ENCODE measurements at regions not wholly inside any gene's neighbourhood (a gene's known extent, or its start where the extent isn't known, plus 50 kb on each side); places are given as distances from the start of the nearest gene placed in this dataset.

GRCh38 chr3:107992976-107993684, 97.7 kb downstream of the CD47 start:
- no peak for DNase-seq

DNA sequence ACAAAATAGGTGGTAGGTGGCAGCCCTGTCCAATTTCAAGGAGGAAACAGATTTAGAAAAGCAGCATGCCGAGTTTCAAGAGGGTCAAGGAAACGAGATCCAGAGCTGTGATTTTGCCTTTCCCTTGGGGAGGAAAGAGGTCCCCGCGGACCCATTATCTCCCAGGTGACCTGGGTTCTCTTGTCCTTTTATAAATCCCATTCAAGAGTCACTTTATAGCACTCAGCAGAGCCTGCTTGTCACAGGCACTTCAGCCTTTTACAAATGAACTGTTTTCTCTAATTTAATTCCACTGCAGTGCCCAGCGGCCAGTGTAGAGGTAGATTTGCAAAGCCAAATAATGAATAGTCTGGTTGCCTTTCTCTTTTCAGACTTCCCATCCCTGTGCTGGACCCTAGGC, 99.9 kb downstream of the CD47 start:
- no peak for DNase-seq

- DNase-seq = no peak
Measured at GRCh38 chr3:107990433-107990832, 100.4 kb downstream of the CD47 start.

DNA sequence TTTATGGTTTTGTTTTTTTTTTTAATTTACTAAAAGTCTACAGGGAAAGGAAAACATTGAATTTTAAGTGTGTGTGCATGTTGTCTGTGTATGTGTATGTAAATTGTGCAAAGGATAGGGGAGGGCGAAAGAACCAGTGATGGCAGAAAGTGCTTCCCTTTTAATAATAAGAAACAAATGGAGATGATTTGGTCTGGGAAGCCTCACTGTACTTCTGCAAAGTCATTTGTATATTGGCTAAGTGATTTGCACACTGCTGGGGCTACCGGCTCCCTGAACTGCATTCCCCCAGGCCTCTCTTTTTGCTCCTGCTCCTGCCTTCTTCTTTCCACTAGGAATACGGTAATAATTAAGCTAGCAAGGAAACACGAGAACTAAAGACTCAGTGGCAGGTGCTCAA, 101.2 kb downstream of the CD47 start:
- no peak for DNase-seq

DNA sequence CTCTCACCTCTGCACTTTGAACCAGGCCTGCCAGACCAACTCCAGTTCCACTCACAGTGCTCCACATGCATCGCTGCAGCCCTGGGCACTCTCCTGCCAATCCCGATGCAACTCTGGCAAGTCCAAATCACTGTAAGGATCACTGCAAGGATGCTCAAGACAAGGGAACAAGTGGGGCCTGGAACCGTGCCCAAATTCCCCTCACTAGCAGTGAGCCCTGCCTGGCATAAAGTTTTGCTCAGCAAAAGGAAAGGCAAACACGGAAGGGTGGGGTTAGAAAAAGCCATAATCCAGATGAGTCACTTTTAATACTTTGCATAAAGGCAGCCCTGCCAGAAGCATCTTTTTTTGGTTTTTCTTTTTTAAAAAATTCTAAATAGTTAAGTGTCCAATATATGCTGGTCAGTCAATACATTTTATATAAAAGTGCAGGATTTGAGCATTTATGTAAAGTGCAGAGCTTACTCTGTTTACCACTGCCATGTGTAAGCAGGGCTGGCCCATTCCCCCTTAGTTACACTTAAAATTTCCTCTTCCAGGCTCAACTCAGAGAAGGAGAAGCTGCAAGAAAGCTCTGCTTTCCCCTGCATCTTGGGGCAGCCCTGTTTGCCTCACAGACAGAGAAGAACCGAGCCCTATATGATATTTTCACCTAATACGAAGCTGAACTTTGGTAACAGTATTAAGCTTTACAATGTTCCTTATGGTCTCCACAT, 102.2 kb downstream of the CD47 start:
- peak in 1 of 5 donors; percentile 26 for DNase-seq

DNA sequence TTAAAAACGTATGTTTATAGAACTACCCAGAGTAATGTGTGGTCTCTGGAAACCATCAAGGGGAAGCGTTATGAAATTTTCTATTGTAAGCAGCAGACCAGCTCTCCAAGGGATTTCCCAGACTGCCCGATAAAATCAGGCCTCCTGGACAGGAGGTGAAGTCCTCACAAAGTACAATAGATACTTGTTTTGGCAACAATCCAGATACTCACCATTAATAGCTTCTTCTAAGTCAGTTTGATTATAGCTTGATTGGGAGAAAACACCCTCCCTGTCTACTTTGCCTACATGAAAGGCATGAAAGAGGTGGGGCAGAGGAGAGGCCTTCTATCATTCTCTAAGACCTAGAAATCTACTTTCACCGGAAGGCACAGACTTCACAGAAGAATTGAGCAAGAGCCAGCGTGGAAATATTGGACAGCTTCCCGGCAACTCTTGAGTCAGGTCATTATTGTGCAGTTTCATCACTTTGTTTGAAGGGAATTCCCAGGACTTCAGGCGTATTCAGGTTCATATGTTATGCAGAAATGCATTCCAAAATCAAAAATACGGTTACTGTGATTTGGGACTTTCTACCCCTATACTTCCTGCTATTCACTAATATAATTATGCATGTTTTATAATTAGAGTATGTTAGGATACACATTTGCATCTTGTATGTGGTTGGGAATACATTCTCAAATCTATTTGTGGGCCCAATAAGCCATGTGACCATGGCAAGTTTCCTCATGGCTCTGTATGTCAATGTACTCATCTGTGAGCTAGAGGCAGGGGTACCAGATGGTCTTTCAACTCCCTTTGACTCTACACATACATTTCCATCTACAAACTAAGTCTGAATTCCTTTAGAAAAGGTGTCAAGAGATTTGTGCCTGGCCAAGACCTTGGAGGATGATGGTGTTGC, 103.5 kb downstream of the CD47 start:
- no peak for DNase-seq

DNA sequence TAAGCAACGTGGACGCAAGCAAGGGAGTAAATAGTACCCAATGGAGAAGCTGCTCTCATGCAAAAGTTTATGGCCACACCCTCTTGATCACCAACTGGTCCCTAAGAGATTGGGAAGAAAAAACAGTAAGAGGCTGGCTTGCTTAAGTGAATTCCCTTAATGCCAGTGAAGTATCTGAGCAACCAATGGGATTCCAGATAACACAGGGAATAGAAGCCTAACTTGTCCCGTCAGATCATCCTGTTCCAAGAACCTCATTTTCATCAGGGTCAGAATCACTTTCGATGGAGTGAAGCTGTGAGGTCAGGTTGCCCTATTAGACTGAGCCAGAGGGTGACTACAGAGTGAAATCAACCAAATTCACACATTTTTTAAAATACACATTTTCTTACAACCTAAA, 104.3 kb downstream of the CD47 start:
- DNase-seq = no peak

DNA sequence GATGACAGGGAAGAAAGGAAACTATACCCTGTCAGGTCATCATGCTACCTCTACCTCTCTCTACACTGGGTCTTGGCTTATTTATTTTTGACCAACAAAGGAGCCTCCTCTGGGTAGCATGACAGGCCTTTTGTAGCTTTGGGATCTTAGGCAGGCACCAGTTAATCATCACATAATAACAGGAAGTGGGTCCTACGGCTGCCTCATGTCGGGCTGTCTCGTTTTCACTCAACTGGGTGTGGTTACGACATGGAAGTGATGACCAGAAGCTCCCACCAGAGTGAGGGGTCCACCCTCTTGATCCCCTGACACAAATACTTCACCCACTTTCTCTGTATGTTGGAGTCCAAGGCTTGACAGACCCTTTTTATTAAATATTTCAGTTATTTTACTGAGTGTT, 105.3 kb downstream of the CD47 start:
- DNase-seq = peak in 1 of 5 donors; percentile 74

GRCh38 chr3:107983247-107983646, 107.6 kb downstream of the CD47 start:
- DNase-seq = no peak

GRCh38 chr3:107982165-107982564, 108.7 kb downstream of the CD47 start:
- DNase-seq = no peak

DNA sequence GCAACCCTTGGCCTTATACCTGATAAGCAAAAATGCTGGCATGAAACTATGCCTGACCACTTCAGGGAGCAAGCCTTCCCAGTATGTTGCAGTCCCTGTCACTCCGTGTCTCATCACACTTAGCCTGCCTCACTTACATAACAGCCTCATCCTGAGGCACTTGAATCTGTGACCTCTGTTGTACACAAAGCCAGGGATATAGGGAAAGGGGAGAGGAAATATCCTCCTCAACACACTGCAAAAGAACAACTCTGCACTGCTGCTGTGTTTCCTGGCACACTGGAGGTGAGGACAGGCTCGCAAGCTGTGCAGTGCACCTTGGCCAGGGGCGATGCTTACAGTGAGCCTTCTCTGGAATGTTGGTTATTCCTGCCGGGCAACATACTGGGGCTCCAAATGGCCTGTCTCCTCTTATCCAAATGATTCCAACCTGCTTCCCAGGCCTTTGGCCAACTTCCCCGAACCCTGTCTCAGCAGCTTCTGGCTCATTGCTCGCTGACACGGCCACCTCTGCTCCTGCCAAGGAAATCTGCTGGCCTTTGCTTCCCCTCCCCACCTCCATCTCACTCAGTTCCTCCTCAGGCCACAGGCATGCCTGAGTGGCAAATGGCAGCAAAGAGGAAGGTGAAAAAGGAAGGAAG, 109.2 kb downstream of the CD47 start:
- DNase-seq = no peak

DNA sequence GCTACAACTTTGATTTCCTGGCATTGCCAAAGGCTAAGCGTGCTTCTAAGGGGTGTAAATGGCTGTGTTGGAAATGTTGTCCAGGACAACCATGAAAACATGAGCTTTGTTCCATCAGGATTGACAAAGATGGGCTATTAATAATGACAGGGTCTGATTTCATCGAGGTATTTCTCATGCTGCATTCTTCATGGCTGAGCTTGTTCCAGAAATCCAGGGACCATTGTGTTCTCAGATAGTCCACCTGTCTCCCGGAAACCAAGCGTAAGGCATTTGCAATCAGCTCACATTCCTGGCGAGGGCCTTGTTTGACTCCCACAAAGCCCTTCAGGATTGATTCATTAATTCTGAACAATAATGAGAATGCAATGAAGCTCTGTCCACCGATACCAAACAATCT, 111.3 kb downstream of the CD47 start:
- DNase-seq = no peak

GRCh38 chr3:107978131-107979055, 112.4 kb downstream of the CD47 start:
- DNase-seq = peak in 1 of 5 donors; percentile 19

- no peak for DNase-seq
Measured at GRCh38 chr3:107977221-107978130, 113.4 kb downstream of the CD47 start.

DNA sequence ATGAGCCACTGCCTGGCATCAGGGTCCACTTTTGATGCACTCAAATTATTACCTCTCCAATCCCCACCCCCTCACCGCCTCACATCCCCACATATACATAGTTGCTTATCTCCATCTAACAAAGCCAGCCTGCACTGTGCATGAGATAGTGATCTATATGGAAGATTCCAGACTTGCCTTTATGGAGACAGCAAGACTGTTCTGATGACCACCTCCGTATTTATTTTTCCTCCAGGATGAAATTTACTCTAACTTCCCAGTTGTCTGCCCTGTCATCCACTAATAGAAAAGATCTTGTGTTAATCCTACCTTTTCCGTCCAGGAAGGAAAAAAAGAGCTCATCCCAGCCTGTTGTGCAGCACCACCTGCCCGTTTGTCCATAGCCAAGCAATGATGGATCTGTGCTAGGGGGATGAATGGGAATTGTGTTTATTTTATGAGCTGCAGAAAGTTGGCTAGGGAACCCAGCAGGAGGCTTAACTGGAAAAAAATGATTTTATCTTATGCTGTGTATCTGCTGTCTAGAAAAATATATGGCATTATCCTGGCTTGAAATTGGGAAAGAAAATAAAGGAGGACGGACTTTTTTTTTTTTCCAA, 114.5 kb downstream of the CD47 start:
- no peak for DNase-seq

DNA sequence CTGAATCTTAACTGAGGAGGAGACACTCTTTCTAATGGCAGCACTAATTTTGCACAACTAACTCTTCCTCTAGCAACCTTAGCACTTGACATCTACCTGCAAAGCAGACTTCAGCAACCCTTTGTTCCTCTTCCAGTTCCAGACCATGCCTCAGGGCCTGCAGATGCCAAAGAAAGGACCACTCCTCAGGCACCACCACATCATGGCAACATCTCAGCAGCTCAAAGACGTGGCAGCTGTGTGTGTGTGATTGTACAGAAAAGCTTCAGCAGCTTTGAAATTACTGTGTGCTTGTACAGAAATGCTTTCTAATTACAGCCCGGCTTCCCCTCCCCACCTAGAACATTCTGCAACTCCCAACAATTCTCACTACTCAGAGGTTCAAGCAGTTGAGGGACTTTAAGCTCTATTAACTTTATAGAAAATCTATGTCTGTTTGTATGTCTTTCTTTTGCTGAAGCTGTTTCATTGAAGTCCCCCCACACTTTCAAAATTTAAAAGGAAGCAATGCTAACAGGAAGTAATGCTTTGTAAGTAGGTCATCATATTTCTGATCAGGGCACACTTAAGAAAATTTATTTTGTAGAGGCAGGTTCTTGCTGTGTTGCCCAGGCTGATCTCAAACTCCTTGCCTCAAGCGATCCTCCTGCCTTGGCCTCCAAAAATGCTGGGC, 115.2 kb downstream of the CD47 start:
- DNase-seq = no peak

- no peak for DNase-seq
Measured at GRCh38 chr3:107973961-107974360, 116.9 kb downstream of the CD47 start.

- no peak for DNase-seq
Measured at GRCh38 chr3:107973152-107973551, 117.7 kb downstream of the CD47 start.

DNA sequence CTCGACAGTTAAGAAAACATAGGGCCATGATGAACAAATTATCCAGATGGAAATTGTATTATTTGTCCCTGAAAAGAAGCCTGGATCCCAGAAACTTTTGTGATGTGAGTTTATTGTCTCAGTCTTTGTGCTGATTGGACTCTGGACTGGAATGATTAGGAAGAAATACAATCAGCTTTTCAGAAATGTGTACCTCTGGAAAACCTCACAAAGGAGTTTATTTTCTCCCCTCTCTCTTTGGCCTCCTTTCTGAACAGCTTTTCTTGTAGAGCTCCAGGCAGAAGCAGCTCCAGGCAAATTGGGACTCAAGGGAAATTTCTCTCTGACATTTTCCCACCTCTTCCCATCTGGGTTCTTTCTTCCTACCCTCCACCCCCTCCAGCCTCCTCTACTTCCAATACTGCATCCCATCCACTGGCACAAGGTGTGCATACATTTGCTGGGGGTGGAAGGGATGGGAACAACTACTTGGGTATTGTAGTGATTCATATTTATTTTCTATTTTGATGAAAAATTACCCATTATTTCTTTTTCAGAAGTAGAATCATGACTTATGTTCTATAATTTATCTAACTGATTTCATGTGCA, 119.7 kb downstream of the CD47 start:
- no peak for DNase-seq
